ENCODE measurements at regions not wholly inside any gene's neighbourhood (a gene's known extent, or its start where the extent isn't known, plus 50 kb on each side); places are given as distances from the start of the nearest gene placed in this dataset.
"Not testable (repeated sequence)": the region's sequence is repeated elsewhere in the genome, so short reads cannot be mapped to it uniquely, and the experiment has no call there.

DNA sequence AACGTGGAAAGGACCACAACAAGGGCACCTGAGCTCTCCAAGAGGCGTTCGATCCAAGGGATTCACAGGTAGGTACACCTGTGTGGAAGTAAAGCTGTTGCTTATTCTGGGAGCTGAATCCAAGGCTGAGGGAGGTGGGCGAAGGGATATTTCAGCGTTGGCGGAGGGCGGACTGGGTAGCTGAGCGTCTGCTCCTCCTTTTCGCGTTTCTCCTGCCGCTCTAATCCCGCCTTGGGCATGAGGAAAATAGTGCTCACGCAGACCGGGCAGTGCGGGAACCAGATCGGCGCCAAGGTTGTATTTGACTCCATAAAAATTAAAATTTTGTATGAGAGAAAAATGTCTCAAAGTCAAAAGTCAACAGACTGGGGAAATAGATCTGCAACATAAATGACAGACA lies 3966.2 kb upstream of the OR11H1 start:
- TF ChIP-seq, protein P1, sequence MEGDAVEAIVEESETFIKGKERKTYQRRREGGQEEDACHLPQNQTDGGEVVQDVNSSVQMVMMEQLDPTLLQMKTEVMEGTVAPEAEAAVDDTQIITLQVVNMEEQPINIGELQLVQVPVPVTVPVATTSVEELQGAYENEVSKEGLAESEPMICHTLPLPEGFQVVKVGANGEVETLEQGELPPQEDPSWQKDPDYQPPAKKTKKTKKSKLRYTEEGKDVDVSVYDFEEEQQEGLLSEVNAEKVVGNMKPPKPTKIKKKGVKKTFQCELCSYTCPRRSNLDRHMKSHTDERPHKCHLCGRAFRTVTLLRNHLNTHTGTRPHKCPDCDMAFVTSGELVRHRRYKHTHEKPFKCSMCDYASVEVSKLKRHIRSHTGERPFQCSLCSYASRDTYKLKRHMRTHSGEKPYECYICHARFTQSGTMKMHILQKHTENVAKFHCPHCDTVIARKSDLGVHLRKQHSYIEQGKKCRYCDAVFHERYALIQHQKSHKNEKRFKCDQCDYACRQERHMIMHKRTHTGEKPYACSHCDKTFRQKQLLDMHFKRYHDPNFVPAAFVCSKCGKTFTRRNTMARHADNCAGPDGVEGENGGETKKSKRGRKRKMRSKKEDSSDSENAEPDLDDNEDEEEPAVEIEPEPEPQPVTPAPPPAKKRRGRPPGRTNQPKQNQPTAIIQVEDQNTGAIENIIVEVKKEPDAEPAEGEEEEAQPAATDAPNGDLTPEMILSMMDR (conservative IDR thresholded peaks at IDR 0.05): not testable (repeated sequence)
- not testable (repeated sequence) for TF ChIP-seq ZFX (IDR thresholded peaks at IDR 0.05)

All from C4-2B (cell line).